GM19099 (cell line): ENCODE measurements at regions not wholly inside any gene's neighbourhood (a gene's known extent, or its start where the extent isn't known, plus 50 kb on each side); places are given as distances from the start of the nearest gene placed in this dataset.

Experiments used
- POLR2A ChIP-seq: IDR thresholded peaks from 3 replicates; pipeline ENCODE4 v1.6.1; 2011; ENCODE audit warnings: low read depth; ENCODE audit not compliant: insufficient read length; ENCODE audit errors: extremely low read depth

GRCh38 chr13:47480951-47481350, 520.1 kb downstream of the SUCLA2 start:
- no peak for TF ChIP-seq POLR2A

DNA sequence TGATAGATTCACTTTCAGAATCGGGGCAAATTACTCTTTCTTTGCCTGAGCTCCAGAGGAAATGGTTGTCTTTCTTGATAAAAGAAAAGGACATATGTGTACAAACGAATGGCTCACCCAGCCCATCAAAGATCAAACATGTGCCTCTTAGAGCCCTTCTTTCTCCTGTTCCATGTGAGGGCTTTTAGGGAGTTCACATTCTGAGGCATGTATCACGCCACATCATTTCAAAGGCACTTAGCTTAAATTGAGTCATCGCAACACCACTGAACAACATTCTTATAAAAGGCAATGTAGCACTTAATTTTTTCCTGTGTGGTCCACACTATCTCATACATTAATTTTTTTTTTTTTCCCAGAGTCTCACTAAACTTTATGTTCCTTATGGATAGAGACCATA, 521.0 kb downstream of the SUCLA2 start:
- no peak for TF ChIP-seq POLR2A

DNA sequence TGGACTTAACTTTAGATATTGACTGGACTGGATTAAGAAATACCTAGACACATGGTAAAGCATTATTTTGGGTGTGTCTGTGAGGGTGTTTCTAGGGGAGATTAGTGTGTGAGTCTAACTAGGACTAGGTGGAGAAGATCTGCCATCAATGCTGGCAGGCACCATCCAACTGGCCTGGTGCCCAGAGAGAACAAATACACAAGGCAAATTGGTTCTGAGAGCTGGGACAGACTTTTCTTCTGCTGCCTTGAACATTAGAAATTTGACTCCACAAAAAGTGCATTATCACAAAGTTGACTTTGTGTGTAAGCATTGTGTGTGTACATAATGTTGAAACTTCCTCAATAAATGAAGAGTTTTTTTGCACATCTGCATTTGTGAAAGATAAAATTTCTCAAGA, 522.1 kb downstream of the SUCLA2 start:
- TF ChIP-seq POLR2A, result no peak

DNA sequence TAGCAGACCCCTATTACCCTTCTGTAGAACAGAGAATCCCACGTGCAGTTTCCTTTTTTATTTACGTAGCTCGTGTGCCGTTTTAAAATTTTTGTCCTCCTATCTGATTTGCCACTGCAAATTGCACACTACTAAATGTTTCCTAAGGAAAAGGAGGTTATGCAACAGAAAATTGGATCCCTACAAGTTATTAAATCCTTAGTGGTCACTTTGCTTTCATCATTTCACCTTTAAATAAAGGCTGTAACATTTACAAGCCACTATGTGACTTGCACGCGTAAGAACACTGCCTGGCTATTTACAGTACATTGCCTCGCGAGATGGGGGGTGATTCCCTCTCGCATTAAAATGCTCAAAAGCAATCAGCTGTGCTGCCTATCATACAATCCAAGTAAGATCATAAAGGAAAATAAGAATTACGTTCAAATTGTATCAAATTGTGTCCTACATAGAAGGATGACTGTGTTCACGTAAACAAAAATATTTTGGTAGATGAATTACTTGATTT, 525.6 kb downstream of the SUCLA2 start:
- no peak for TF ChIP-seq POLR2A

DNA sequence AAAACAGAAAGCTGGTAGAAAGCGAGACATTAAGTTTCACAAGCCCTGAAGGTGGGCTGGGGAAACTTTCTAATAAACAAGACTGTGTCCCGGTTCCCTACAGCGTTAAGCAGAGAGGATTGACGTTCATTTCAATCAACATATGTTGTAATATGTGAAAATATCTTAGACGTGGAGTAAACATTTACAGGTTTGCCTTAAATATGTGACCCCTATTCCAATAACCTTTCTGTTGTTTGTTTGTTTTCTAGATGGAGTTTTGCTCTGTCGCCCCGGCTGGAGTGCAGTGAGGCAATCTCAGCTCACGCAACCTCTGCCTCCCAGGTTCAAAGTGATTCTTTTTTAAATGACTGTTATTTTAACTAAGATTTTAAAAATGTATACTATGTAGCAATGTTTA, 526.2 kb downstream of the SUCLA2 start:
- TF ChIP-seq POLR2A, result no peak

DNA sequence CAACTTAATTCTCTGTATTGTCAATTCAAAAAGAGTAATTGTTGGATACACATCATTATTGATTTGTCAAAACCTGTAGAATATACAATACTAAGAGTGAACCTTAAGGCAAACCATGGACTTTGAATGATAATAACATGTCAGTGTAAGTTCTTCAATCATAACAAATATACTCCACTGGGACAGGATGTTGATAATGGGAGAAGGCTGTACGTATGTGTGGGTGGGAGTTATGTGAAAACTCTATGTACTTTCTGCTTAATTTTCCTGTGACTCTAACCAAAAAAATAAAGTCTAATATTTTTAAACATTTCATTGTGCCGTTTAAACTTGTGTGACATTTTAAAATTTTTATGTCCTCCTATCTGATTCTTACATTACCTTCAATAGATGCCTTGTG, 526.7 kb downstream of the SUCLA2 start:
- TF ChIP-seq POLR2A, result no peak

GRCh38 chr13:47472516-47472915, 528.6 kb downstream of the SUCLA2 start:
- no peak for TF ChIP-seq POLR2A

- no peak for TF ChIP-seq POLR2A
These were observed 537.3 kb downstream of the SUCLA2 start for GRCh38 chr13:47463726-47464125.

DNA sequence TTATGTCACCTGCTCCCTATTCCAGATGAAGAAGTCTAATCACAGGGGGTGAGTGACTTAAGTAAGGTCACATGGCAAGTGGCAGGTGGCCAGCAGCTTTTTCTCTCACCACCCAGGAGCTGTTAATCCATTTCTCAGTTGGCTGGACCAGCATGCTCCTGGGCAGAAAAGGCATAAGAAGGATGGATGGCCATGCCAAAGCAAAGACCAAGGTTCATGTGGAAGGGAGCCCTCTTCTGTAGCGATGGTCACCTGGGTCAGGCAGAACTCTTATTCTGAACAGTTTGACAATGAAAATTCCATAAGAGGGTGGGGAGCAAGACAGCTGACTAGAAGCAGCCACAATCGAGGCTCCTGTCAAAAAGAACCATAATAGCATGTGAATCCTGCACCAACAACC, 538.1 kb downstream of the SUCLA2 start:
- TF ChIP-seq POLR2A, result no peak

- no peak for TF ChIP-seq POLR2A
These were observed 539.3 kb downstream of the SUCLA2 start for GRCh38 chr13:47461816-47462215.

GRCh38 chr13:47459512-47459911, 541.6 kb downstream of the SUCLA2 start:
- TF ChIP-seq POLR2A, result no peak

- no peak for TF ChIP-seq POLR2A
These were observed 543.4 kb downstream of the SUCLA2 start for GRCh38 chr13:47457626-47458025.

DNA sequence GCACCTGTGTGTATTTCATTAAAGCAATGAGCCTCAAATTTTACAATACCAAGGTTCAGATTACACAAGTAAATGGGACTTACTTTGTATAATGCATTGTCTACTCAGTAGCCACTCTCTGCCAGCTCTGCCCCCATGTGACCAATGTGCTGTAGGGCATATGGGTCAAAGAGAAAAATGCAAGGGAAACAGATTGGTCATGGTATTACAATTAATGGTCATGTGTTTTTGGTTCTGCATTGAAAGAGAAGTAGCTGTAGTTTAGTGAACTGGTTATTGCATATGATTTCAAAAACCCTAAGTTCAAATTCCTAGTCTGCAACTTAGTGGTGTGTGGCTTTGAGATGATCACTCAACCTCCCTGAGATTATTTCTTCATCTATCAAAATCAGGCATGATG, 545.4 kb downstream of the SUCLA2 start:
- no peak for TF ChIP-seq POLR2A

DNA sequence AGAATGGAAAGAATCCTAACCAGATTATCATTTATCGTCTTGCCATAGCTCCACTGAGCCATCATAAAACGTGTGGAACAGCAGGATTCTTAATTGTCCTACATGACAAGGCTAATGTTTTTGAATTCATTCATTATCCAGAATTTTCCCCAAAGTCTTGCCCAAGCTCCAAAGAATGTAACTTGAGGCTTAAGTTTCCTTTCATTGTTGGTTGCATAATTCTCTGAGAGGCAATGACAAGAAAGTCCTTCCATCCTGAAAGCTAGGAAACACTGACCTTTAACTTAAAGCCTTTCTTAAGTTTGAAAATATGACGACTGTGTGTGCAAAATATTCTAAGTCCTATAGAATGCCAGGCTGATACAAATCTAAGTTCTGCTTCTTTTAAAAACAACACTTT, 546.1 kb downstream of the SUCLA2 start:
- no peak for TF ChIP-seq POLR2A

GRCh38 chr13:47437406-47437805, 540.6 kb upstream of the HTR2A start:
- TF ChIP-seq POLR2A, result no peak

- no peak for TF ChIP-seq POLR2A
These were observed 536.7 kb upstream of the HTR2A start for GRCh38 chr13:47433461-47434005.

DNA sequence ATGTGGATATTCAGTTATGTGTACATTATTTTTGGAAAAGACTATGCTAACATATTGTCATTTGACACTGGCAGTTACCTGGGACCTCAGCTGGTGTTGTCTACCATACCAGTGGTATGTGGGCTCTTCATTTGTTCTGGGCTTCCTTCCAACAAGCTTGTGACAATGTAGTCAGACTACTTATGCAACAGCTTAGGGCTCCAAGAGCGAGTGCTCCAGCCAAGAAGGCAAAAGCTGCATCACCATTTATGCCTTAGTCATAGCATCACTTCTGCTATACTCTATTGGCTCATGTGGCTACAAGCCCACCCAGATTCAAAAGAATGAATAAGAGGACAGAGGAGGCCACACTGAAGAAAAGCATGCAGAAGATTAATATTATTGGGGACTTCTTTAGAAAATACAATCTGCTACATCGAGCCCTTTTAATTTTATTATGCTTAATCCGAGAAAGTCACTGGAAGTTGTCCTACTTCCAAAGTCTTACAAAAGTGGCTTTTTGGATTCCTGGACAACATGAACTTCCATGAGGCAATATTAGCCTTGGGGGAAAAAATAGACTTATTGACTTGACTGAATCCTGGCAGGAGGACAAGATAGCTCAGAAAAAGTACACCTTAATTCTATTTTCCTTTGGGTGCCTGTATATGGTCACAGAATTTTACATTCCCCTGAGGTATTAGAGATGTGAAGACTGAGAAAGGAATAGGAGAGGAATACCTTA, 529.4 kb upstream of the HTR2A start:
- TF ChIP-seq POLR2A, result no peak

- TF ChIP-seq POLR2A, result no peak
These were observed 524.7 kb upstream of the HTR2A start for GRCh38 chr13:47421525-47421924.

DNA sequence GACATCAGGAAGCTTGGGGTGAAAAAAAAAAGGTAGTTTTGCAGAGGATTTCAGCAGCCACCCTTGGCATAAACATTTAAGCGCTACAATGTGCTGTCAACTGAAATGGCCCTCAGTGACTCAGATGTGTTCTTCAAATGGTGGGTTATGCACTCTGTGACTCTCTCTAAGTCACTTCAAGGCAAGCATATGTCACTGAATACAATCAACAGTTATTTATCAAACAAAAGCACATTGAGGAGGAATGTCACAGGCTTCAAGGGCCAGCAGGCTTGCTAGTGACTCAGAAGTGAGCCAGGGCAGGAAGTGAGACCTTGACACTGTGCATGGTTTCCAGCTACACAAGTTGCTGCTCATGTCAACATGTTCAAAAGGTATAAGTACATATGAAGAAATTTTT, 523.7 kb upstream of the HTR2A start:
- no peak for TF ChIP-seq POLR2A
